NCI-H748 treated with DMSO at 0.1 percent for 48 hours (cell line): ENCODE measurements at regions not wholly inside any gene's neighbourhood (a gene's known extent, or its start where the extent isn't known, plus 50 kb on each side); places are given as distances from the start of the nearest gene placed in this dataset.
A peak's percentile ranks its signal among the peaks of the same experiment; 100 is the strongest.

Experiments
- DNase-seq: peaks from one replicate; lab custom pipeline; 2025; lab: John Stamatoyannopoulos, UW

DNA sequence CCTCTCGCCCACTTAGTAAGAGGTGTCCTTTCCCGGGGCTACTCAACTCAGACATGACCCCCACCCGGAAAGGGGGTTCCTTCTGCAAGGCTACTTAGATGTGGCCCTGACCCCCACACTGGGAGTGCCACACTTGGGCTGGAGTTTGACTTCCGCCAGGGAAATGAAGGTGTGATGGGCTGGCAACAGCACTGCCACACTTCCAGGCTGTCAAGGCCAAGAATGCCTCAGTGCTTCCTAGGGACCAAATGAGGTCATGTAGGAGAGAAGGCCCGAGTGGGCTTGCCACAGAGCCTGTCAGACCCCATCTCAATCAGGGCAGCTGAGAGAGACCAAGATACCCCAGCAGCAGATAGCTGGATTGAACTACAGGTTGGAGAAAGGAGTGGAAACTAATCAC is 55.5 kb downstream of the DRD1 start:
- DNase-seq: no peak

DNA sequence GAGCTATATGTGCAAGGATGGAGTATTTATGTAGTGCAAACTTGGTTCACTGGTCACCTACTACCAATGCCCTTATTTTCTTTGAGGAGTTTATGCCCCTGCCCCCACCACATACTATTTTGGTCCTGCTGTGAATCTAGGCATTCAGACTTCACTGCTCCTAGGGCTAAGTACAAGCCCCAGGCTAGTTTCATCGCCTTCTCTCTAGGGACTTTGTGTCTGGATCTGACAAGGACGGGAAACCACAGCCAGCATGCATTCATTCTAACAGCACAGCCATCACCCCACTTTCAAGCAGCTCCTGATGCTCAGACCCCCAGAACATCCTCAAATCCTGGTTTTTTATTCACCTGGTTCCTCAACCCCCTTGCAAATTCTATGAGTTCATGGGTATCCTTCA is 56.8 kb downstream of the DRD1 start:
- no peak for DNase-seq

DNA sequence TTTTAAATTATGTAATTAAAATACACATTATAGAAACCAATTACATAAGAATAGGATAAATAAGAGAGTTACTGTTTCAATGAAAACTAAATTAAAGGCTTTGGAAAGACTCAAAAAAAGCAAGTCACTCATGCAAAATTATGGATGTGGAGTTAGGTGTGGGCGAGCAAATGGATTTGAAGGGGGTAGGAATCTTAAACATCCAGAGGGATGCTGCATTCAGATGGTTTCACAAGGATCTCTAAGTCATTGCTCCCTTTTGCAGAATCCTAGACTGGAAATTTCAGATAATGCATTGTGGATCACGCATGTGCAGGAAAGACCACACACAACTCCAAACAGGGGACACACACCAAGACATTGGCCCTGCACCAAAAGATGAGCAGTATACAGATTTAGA is 57.5 kb downstream of the DRD1 start:
- no peak for DNase-seq

DNA sequence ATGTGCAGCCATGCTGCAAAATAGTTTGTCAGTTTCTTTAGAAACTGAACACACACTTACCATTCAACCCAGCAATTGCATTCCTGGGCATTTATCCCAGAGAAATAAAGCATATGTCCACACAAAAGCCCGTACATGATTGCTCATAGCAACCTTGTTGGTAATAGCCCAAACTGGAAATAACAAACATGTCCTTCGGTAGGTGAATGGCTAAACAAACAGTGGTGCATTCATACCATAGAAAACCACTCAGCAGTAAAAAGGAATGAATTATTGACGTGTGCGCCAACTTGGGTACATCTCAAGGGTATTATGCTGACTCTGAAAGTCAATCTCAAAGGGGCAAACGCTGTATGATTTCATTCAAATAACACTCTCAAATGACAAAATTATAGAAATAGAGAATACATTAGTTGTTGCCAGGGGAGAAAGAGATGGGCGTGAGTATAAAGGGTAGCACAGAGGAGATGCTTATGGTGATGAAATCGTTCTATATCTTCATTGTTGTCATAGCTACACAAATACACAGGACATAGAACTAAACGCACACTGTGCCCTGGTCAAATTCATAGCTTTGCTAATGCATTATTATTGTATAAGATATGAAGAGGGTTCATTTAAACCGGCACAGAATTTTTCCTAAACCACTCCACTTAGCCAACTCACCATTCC is 58.2 kb downstream of the DRD1 start:
- DNase-seq: peak; percentile 95

DNA sequence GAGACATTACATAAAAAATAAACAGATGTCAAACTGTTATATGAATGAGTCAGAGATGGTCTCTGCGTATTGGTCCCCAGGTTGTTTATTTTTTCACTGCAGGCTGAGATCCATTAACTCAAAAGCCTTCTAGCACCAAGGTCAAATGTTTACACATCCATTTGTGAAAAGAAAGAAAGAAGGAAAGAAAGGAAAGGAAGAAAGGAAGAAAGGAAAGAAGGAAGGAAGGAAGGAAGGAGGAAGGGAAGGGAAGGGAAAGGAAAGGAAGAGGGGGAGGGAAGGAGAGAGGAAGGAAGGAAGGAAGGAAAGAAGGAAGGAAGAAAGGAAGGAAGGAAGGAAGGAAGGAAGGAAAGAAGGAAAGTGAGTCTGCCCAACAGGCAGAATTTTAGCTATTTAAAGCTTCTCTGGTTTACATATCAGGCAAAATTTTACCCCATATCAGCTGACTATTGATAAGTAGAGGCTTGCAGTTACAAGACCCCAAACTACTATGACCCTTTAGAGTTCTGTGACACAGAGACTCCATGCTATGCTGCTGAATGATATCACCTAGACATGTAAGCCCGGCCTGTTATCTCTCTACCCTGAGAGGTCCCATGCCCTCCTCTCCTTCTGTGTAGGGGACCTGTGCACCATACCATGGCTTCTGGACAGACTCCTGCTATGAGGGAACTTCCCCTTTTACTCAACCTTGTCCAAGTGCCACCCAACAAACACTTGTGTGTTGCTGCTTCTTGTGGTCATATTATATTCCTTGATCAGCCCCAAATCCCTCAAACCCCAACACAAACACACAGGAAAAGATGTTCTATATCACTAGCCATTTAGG is 59.0 kb downstream of the DRD1 start:
- peak; percentile 21 for DNase-seq

DNA sequence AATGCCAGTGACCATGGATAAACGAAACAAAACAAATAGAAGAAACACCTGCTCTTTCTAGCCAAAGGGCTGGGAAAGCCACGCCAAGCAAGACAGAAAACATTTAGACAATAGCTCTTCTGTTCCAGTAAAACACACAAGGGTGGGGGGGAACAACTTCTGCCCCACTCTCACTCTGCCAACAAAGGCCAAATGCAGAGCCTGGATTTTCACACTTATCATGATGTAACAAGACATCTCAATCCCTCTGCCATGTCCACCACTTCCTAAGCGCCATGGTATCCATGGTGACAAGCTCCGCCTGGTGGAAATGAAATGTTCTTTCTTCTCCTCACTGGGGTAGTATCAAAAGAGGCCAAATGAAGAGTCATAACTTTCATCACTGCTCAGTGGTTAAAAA is 60.6 kb downstream of the DRD1 start:
- DNase-seq: peak; percentile 79

DNA sequence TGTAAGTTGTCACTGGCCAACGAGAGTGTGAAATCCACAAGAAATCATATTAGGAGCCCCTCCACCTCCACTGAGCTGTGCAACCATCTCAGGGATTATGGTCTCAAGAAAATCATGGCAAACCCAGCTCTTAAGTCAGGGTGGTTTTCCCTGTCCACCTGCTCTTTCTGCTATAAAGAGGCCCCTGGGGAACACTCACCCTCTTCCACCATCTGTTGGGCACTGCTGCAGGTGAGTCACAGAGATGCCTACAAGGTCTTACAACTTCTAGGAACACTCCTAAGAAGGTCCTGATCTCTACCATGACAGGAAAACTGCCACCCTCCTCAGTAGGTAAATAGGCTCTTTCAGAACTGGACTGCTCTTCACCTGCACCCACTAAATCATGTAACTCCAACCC is 61.8 kb downstream of the DRD1 start:
- no peak for DNase-seq

DNA sequence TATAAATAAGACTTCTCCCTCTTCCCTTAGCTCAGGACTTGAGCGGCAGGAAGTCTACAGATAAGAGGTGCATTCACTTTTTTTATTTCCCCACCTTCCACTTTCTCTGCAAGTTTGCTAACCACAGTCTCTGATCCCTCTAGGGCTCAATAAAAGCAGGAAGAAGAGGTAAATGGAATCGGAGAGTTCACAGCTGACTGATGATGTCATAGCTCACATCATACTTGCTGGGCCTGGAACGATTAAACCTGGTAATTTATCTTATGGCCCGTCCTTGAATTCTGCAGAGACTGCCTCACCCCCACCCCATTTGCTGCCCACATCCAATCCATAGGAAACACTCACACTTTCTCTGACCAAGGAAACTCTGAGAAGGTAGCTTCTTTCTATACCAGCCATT is 62.9 kb downstream of the DRD1 start:
- no peak for DNase-seq

DNA sequence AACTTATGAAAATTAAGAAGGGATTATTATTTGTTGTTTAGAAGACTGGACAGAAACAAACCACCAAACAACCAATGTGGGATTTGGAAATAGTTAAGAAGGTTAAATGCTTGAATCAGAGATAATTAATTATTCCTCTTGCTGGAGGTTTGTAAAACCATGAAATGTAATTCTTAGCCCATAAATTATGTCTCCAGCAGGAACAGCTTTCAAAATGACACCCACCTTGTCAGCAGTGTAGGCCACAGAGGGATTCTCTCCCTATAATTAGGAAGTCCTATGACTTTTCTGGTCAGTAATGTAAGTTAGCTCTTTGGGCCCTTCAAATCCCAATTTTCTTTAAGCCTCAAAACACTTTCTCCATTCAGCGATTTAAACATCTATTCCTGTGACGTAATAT is 63.3 kb downstream of the DRD1 start:
- no peak for DNase-seq

DNA sequence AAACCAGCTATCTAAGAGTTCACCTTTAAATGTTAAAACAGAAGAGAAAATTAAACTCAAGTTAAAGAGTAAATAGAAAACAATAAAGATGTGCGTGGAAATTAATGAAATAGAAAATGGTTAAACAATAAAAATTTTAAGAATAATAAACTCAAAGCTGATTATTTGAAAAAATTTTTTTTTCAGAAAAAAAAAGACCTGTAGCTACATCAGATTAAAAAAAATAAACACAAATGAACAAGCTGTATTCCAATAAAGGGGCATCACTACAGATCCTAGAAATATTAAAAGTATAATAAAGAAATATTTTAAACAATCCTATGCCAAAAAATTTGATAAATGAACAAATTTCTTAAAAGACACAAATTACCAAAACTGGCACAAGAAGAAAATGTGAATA is 64.1 kb downstream of the DRD1 start:
- no peak for DNase-seq

DNA sequence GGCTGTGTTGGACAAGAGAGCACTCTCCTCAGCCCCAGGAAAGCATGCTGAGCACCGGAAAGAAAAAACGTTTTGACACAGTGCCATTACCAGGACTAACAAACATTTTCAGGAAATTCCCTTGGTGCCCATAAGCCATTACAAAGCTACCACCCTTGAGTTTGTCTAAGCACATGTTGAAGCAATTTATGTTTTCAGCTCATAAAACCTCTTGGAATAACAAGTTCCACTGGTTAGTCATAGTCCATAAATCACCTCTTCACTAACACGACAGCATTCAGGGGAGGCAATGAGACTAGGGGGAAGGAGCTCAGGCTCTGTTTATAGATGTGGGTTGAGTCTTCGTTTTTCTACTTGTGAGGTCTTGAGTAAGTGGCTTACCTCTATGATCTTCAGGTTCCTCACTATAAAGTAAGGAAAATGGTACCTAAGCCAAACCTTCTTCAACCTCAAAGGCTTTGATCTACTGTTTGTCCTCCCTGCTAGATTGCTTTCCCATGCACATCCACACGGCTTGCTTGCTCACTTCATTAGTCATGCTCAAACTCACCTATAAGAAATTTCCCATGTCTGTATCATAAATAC is 65.4 kb downstream of the DRD1 start:
- DNase-seq: peak; percentile 22

DNA sequence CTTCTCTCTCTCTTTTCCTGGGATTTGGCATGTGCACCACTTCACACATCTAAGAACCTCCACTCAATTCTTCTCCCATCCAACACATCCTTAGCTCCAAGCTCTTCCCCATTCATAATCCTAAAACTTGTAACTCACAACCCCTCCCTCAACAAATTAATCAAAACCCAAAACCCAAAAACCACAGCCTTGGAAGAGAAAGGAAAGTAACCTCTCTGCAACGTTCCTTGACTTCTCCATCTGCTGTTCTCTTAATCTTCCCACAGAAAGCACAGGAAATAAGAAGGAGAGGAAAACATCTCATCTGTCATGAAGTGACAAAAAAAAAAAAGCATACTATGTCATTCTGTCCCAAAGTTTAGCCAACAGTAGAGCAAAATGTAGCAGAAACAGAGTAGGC is 66.2 kb downstream of the DRD1 start:
- no peak for DNase-seq

DNA sequence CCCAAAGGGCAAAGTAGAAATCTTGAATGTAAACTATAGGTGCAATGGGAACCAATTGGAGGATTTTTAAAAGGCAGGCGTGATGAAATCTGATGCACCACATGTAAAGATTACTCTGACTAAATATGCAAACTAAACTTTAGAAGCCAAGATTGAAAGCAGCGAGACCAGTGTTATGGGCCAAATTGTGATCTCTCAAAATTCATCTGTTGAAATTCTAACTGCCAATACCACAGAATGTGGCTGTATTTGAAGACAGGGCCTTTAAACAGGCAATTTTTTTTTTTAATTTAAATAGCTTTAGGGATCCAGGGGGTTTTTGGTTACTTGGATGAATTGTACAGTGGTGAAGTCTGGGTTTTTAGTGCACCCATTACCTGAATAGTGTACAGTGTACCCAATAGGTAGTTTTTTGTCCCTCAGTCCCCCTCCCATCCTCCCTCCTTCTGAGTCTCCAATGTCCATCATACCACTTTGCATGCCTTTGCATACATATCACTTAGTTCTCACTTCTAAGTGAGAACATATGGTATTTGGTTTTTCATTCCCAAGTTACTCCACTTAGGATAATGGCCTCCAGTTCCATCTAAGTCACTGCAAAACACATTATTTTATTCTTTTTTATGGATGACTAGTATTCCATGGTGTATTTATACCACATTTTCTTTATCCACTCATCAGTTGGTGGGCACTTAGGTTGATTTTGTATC is 69.7 kb downstream of the DRD1 start:
- no peak for DNase-seq

DNA sequence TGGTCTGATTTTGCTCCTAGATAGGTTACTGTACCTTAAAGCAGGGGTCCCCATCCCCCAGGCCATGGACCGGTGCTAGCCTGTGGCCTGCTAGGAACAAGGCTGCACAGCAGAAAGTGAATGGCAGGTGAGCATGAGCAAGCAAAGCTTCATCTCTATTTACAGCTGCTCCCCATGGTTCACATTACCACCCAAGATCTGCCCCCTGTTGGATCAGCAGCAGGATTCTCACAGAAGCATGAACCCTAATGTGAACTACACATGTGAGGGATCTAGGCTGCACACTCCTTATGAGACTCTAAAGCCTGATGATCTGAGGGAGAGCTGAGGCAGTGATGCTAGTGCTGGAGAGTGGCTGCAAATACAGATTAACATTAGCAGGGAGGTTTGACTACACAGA is 78.1 kb downstream of the DRD1 start:
- no peak for DNase-seq

DNA sequence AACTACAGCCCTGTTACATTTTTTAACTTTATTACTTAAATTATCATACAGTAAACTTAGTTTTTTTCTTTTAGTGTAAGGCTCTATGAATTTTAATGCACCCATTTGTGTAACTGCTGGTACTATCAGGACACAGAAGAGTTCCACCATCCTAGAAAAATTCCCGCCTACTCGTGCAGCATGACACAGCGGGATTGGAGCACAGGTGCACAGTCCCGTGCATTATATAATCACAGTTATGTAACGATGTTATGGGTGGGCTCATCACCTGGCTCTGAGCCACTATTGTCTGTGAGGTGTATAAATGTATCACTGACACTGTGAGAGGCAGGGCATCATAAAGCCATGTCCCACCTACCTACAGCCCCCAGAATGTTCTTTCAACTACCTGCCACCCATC is 80.7 kb downstream of the DRD1 start:
- DNase-seq: no peak

DNA sequence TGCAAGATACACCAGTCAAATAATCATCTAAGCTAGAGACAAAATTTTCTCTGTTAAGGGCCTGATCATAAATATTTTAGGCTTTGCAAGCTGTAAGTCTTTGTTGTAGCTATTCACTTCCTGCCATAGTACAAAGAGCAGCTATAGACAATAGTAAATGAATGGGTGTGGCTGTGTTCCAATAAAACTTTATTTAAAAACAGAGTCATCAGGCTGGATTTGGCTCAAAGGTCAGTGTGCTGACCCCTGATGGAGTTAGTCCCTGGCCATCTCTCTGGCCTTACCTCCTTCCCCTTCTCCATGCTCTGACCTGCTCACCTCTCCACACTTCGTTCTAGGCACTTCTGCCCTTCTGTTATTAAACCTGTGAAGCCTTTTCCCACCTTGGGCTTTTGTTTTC is 86.0 kb downstream of the DRD1 start:
- DNase-seq: no peak

DNA sequence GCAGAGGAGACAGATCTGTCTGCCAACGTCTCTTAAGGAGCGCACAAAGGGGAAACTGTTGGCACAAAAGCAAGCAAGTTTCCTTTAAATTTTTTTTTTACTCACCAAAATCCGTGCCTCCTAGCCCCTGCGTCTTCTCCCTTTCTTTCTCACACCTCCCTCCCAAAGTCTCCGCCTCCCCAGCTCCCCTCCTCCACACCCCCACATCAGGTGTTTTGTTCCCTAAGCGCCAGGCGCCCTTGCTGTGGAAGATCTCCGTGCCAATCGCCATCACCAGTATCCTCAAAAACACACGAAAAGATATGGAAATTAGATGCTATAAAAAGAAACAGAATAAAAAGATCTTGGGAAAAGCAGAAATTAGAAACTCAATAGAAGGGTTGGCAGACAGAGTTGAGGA is 87.6 kb downstream of the DRD1 start:
- no peak for DNase-seq

DNA sequence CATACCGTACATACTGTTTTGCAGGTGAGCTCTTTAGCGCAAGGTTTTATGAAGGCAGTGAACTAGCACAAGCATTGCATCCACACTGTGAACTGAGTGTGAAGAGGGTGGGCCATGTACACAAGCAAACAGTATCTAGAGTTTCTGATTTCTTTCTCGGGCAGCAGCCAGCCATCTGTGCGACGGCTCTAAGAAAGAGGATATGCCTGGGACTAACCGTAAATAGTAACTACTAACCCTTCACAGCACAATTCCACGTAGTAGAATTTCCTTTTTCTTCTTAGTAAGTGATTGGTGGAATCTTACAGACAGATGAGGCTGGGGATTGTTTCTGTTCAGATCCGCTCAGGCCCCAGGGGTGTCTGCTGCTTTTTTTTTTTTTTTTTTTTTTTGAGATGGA is 89.0 kb downstream of the DRD1 start:
- no peak for DNase-seq

DNA sequence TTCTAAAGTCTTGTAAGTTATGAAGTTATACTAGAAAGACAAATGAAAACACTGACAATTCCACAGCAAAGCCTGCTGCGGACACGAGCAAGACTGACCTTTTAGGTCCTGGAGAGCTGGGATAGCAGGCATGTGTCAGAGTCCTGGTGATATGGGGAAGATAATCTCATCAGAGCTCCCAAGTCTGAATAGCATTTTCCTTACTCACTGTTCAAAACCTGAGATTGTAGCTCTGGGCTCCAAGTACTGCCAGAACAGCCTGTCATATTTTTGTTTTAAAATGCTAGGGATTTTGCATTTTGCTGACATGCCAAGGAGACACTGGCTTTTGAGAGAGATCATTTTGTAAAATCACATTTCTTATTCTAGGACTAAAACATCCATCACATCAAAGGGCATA is 90.1 kb downstream of the DRD1 start:
- no peak for DNase-seq

DNA sequence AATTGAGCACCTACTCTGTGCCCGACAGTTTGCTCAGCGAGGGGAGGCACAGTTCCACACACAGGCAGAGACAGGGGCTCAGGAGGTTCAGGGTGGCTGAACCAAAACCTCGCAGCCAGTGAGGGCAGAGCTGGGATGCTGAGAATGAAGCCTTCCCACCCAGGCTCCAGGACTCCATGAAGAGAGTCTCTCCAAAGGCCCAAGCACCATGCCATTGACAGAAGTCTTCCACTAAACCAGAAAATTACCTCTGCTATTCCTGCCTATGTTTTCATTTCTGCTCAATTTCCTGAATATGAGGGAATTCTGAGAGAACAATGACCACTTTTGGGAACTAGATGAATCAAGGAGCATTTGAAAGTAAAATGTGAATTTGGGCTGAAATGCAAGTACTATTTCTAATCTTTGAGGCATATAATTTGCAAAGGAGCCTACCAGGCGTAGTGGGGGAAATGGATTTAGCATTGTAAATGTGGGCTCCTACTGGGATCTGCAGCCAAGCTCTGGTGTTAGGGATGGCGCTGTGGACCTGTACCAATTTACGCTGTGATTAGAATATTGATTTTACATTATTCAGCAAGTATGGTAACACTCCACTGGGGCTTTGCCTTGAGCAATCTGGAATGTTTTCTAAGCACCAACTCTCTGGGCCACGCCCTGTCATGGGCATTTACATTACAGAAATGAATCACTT is 91.9 kb downstream of the DRD1 start:
- DNase-seq: no peak

DNA sequence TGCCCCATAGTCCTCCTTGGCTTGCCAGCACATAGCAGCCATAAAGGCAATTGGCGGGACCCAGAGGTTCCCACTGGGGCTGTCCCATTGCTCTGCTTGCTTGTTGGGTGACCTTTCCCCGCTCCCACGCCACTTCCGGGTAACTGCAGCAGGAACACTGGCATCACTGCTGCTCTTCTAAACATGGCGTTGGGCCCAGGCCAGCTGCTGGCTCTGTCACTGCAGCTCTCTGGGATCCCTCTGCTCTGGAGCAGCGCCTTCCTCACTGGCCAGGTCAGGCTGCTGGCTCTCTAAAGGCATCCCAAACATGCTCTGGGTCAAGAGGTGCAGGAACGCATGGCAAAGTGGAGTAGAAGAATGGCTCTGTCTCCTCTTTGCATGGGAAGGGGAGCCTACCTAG is 92.9 kb downstream of the DRD1 start:
- DNase-seq: no peak

DNA sequence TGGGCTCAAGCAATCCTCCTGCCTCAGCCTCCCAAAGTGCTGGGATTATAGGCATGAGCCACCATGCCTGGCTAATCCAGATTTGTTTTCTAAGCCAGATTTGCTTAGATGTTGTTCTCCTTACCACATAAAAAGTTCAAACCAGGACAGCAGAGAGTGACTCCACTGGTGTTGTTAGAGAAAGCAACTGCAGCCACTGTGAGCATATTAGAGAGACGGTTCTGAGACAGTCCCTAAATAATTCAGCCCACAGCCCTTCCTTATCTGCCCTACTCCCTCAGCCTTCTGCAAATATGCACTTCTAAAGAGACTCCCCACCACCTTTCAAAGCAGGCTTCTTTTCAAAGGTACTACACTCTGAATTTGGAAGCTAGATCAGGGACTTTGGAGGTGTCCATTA is 96.1 kb downstream of the DRD1 start:
- DNase-seq: no peak
